ENCODE measurements at regions not wholly inside any gene's neighbourhood (a gene's known extent, or its start where the extent isn't known, plus 50 kb on each side); places are given as distances from the start of the nearest gene placed in this dataset.

- TF ChIP-seq CTCF (IDR thresholded peaks at IDR 0.05) (no peak), POLR2A (IDR thresholded peaks at IDR 0.05) (no peak), EP300 (IDR thresholded peaks at IDR 0.05) (no peak)
Observed at GRCh38 chr2:47265751-47266231, 89.5 kb upstream of the CALM2 start.
